ENCODE measurements at regions not wholly inside any gene's neighbourhood (a gene's known extent, or its start where the extent isn't known, plus 50 kb on each side); places are given as distances from the start of the nearest gene placed in this dataset.
"Not testable (repeated sequence)": the region's sequence is repeated elsewhere in the genome, so short reads cannot be mapped to it uniquely, and the experiment has no call there.

- DNase-seq (ENCODE audit: low spot score), result no peak
- intact Hi-C loops (cut with DNase I), result no loop called here
Observed at GRCh38 chr9:18058564-18059442, 415.1 kb upstream of the ADAMTSL1 start.

GRCh38 chr9:18059447-18059846, 414.5 kb upstream of the ADAMTSL1 start:
- no peak for DNase-seq (ENCODE audit: low spot score)
- intact Hi-C loops (cut with DNase I), result no loop called here

- DNase-seq (ENCODE audit: low spot score), result no peak
- intact Hi-C loops (cut with DNase I), result loop anchor here in 1 of 2 donors (10.0 kb wide), 1 partner anchor 64 kb away; no protein-coding TSS in a partner anchor
Observed at GRCh38 chr9:18060269-18060934, 413.6 kb upstream of the ADAMTSL1 start.

- DNase-seq (ENCODE audit: low spot score), result no peak
- intact Hi-C loops (cut with DNase I), result loop anchor here in 1 of 2 donors (10.0 kb wide), 1 partner anchor 63 kb away; no protein-coding TSS in a partner anchor
Observed at GRCh38 chr9:18061332-18061731, 412.6 kb upstream of the ADAMTSL1 start.

- no peak for DNase-seq (ENCODE audit: low spot score)
- intact Hi-C loops (cut with DNase I), result loop anchor here in 1 of 2 donors (10.0 kb wide), 1 partner anchor 63 kb away; no protein-coding TSS in a partner anchor
Observed at GRCh38 chr9:18061856-18062255, 412.1 kb upstream of the ADAMTSL1 start.

GRCh38 chr9:18063856-18064390, 410.0 kb upstream of the ADAMTSL1 start:
- intact Hi-C loops (cut with DNase I), result loop anchor here in 1 of 2 donors (10.0 kb wide), 1 partner anchor 61 kb away; no protein-coding TSS in a partner anchor
- no peak for DNase-seq (ENCODE audit: low spot score)

GRCh38 chr9:18066608-18067007, 407.3 kb upstream of the ADAMTSL1 start:
- intact Hi-C loops (cut with DNase I), result loop anchor here in 1 of 2 donors (10.0 kb wide), 1 partner anchor 58 kb away; no protein-coding TSS in a partner anchor
- DNase-seq (ENCODE audit: low spot score), result not testable (repeated sequence)

- DNase-seq (ENCODE audit: low spot score), result no peak
- intact Hi-C loops (cut with DNase I), result loop anchor here in 1 of 2 donors (10.0 kb wide), 1 partner anchor 57 kb away; no protein-coding TSS in a partner anchor
Observed at GRCh38 chr9:18067548-18068120, 406.3 kb upstream of the ADAMTSL1 start.

- no peak for DNase-seq (ENCODE audit: low spot score)
- intact Hi-C loops (cut with DNase I), result loop anchor here in 1 of 2 donors (10.0 kb wide), 1 partner anchor 56 kb away; no protein-coding TSS in a partner anchor
Observed at GRCh38 chr9:18068900-18069299, 405.1 kb upstream of the ADAMTSL1 start.

- no peak for DNase-seq (ENCODE audit: low spot score)
- intact Hi-C loops (cut with DNase I), result no loop called here
Observed at GRCh38 chr9:18071651-18072060, 402.3 kb upstream of the ADAMTSL1 start.

- no peak for DNase-seq (ENCODE audit: low spot score)
- intact Hi-C loops (cut with DNase I), result no loop called here
Observed at GRCh38 chr9:18073002-18073401, 401.0 kb upstream of the ADAMTSL1 start.

- no peak for DNase-seq (ENCODE audit: low spot score)
- intact Hi-C loops (cut with DNase I), result no loop called here
Observed at GRCh38 chr9:18074041-18074440, 399.9 kb upstream of the ADAMTSL1 start.

- intact Hi-C loops (cut with DNase I), result no loop called here
- DNase-seq (ENCODE audit: low spot score), result no peak
Observed at GRCh38 chr9:18075253-18075952, 398.6 kb upstream of the ADAMTSL1 start.

- intact Hi-C loops (cut with DNase I), result no loop called here
- no peak for DNase-seq (ENCODE audit: low spot score)
Observed at GRCh38 chr9:18077941-18078678, 395.8 kb upstream of the ADAMTSL1 start.

- no peak for DNase-seq (ENCODE audit: low spot score)
- intact Hi-C loops (cut with DNase I), result no loop called here
Observed at GRCh38 chr9:18092138-18092537, 381.8 kb upstream of the ADAMTSL1 start.

GRCh38 chr9:18106006-18106560, 367.9 kb upstream of the ADAMTSL1 start:
- intact Hi-C loops (cut with DNase I), result no loop called here
- no peak for DNase-seq (ENCODE audit: low spot score)

GRCh38 chr9:18109675-18110074, 364.3 kb upstream of the ADAMTSL1 start:
- intact Hi-C loops (cut with DNase I), result no loop called here
- DNase-seq (ENCODE audit: low spot score), result no peak

GRCh38 chr9:18111146-18111545, 362.8 kb upstream of the ADAMTSL1 start:
- intact Hi-C loops (cut with DNase I), result no loop called here
- no peak for DNase-seq (ENCODE audit: low spot score)

All from posterior vena cava (tissue), 2 donors.